AG04450 (cell line): ENCODE measurements at regions not wholly inside any gene's neighbourhood (a gene's known extent, or its start where the extent isn't known, plus 50 kb on each side); places are given as distances from the start of the nearest gene placed in this dataset.

Experiments
- CTCF ChIA-PET: fragments of 300-600, 350-600 bp; formaldehyde crosslinking; extraction: SDS; loops from one replicate; lab custom pipeline; 2022; ENCODE audit warnings: antibody characterized with exemption, inconsistent platforms; lab: Charles Lee
- POLR2A ChIA-PET: fragments of 350-600 bp; formaldehyde crosslinking; extraction: SDS; loops from one replicate; lab custom pipeline; 2021; ENCODE audit warnings: antibody characterized with exemption, inconsistent platforms; lab: Yijun Ruan, JAX
- DNase-seq: peaks from one replicate; pipeline ENCODE4 v3.0.0-alpha.2; 2011; ENCODE audit warnings: low read depth, low spot score
- H3K27ac ChIP-seq: one replicate; pipeline ENCODE4 v1.5.1; 2012; ENCODE audit warnings: low read depth, low read length, control low read depth
- H3K27me3 ChIP-seq: one replicate; pipeline ENCODE4 v1.6.0; 2012; ENCODE audit warnings: low read length; ENCODE audit not compliant: control insufficient read depth, insufficient read depth
- H3K4me3 ChIP-seq: 2 replicates; pipeline ENCODE4 v1.5.1; 2011; ENCODE audit warnings: mild to moderate bottlenecking, low read depth, low read length, control low read depth
- H3K9me3 ChIP-seq: 2 replicates; pipeline ENCODE4 v1.5.1; 2012; ENCODE audit warnings: low read length; ENCODE audit not compliant: control insufficient read depth, insufficient read depth
- TF ChIP-seq, protein P1 (sequence below): IDR thresholded peaks from 2 replicates; pipeline ENCODE4 v1.5.1; 2011; ENCODE audit warnings: low read depth, low read length, control low read depth, inconsistent platforms

- H3K4me3 ChIP-seq = no peak overlapping the region
- DNase-seq = no peak
- H3K9me3 ChIP-seq = no peaks in the 10 kb centered on the region
- POLR2A ChIA-PET = no interaction called here
- TF ChIP-seq, protein P1, sequence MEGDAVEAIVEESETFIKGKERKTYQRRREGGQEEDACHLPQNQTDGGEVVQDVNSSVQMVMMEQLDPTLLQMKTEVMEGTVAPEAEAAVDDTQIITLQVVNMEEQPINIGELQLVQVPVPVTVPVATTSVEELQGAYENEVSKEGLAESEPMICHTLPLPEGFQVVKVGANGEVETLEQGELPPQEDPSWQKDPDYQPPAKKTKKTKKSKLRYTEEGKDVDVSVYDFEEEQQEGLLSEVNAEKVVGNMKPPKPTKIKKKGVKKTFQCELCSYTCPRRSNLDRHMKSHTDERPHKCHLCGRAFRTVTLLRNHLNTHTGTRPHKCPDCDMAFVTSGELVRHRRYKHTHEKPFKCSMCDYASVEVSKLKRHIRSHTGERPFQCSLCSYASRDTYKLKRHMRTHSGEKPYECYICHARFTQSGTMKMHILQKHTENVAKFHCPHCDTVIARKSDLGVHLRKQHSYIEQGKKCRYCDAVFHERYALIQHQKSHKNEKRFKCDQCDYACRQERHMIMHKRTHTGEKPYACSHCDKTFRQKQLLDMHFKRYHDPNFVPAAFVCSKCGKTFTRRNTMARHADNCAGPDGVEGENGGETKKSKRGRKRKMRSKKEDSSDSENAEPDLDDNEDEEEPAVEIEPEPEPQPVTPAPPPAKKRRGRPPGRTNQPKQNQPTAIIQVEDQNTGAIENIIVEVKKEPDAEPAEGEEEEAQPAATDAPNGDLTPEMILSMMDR = peak; percentile 48
- no peaks in the 10 kb centered on the region for H3K27me3 ChIP-seq
- H3K27ac ChIP-seq = no peak overlapping the region
- CTCF ChIA-PET = interaction anchor here (0.6 to 1.7 kb wide), 17 partner anchors 9 to 1300 kb away, joined by 3 to 10 read pairs (median 4); no protein-coding TSS in a partner anchor
Observed at GRCh38 chr2:199596549-199596948, 138.8 kb upstream of the SATB2 start.

DNA sequence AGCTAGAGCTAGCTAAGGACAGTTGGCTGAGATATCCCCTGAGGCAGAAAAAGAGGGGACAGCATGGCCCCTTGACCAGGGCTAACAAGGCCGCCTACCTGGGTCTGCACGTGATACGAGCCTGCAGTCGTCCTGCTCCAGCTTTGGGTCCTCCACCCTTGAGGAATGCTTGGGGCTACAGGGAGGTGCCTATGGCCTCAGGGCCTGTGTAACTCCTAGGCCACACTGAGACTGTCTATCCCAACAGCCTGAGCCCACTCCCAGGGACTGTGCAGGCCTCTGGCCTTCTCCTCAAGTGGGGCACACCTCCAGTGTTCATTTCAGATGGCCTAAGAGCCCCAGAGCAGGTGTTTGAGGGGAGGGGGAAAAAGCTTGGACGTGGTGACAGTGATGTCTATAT lies 136.7 kb upstream of the SATB2 start:
- H3K9me3 ChIP-seq = no peaks in the 10 kb centered on the region
- ChIA-PET CTCF (no interaction called here), POLR2A (no interaction called here)
- no peak overlapping the region for H3K27ac ChIP-seq
- no peak overlapping the region for H3K4me3 ChIP-seq
- DNase-seq = no peak
- TF ChIP-seq, protein P1 = no peak
- peaks cover 2% of the 10 kb centered on the region for H3K27me3 ChIP-seq

DNA sequence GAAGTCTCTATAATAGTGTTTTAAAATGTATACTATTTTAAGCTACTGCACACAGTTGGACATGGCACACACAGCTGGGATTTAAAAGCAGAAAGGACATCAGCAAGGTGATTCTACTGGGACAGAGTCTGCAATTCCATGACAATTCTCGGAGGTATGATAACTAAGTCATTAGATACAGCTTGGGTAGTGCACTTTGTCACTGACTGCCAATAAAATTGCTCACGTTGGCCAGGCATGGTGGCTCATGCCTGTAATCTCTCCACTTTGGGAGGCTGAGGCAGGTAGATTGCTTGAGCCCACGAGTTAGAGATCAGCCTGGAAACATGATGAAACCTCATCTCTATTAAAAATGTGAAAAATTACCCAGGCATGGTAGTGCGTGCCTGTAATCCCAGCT lies 134.1 kb upstream of the SATB2 start:
- H3K9me3 ChIP-seq = no peaks in the 10 kb centered on the region
- ChIA-PET POLR2A (no interaction called here), CTCF (interaction anchor here (0.9 to 1.2 kb wide), 2 partner anchors 1278 to 1283 kb away, joined by 3 to 4 read pairs; no protein-coding TSS in a partner anchor)
- DNase-seq = no peak
- H3K27me3 ChIP-seq = peaks cover 7% of the 10 kb centered on the region
- H3K4me3 ChIP-seq = no peak overlapping the region
- TF ChIP-seq, protein P1 = no peak
- H3K27ac ChIP-seq = no peak overlapping the region

- TF ChIP-seq, protein P1 = no peak
- no peaks in the 10 kb centered on the region for H3K9me3 ChIP-seq
- ChIA-PET POLR2A (no interaction called here), CTCF (interaction anchor here (0.9 to 1.2 kb wide), 2 partner anchors 150 to 1277 kb away, joined by 3 to 4 read pairs; no protein-coding TSS in a partner anchor)
- H3K27me3 ChIP-seq = peaks cover 9% of the 10 kb centered on the region
- no peak for DNase-seq
- H3K4me3 ChIP-seq = no peak overlapping the region
- H3K27ac ChIP-seq = no peak overlapping the region
Observed at GRCh38 chr2:199590321-199591203, 132.8 kb upstream of the SATB2 start.

DNA sequence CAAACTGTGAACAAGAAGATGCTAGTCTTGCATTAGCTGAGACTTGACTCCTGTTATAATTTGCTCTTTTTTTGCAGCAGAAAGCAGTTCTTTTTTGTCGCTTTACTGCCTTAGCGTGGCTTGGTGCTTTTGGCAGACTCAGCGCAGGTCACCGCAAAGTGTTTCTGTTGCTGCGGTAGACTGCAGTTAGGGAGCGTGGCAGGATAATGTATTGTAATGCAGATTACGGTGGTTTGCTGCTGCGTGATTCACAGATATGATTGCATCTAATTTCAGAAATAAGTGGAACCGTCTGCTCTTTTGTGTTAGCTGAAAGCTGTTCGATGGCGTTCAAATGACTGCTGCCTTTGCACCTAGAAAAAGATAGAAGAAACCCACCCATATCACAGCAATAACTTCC lies 131.6 kb upstream of the SATB2 start:
- ChIA-PET CTCF (no interaction called here), POLR2A (no interaction called here)
- TF ChIP-seq, protein P1 = no peak
- no peak overlapping the region for H3K4me3 ChIP-seq
- H3K9me3 ChIP-seq = no peaks in the 10 kb centered on the region
- no peak overlapping the region for H3K27ac ChIP-seq
- peaks cover 9% of the 10 kb centered on the region for H3K27me3 ChIP-seq
- DNase-seq = no peak
